Body of pancreas (tissue), 4 donors: ENCODE measurements at regions not wholly inside any gene's neighbourhood (a gene's known extent, or its start where the extent isn't known, plus 50 kb on each side); places are given as distances from the start of the nearest gene placed in this dataset.

Experiments
- CTCF ChIP-seq, 7 experiments: fragments of 450-650 bp in 4 of 7; fragments of 200-600 bp in 3 of 7; sonication (generic) in 3 of 7; IDR thresholded peaks; one replicate each; pipeline ENCODE4 v1.5.1; 2016 to 2019; ENCODE audit warnings: antibody characterized with exemption in 7 of 7
- POLR2A ChIP-seq, 3 donors: fragments of 450-650 bp; IDR thresholded peaks; one replicate each; pipeline ENCODE4 v1.6.1; 2016; ENCODE audit warnings: antibody characterized with exemption in 3 of 3, mild to moderate bottlenecking in 2 of 3

GRCh38 chr16:26672206-26672605 lies 394.5 kb upstream of the C16orf82 start:
- no peak for TF ChIP-seq CTCF (IDR thresholded peaks at IDR 0.05)
- no peak for TF ChIP-seq POLR2A (IDR thresholded peaks at IDR 0.05)
